NCI-H2081 (cell line): ENCODE measurements at regions not wholly inside any gene's neighbourhood (a gene's known extent, or its start where the extent isn't known, plus 50 kb on each side); places are given as distances from the start of the nearest gene placed in this dataset.
"Not testable (repeated sequence)": the region's sequence is repeated elsewhere in the genome, so short reads cannot be mapped to it uniquely, and the experiment has no call there.

ENCODE experiments used
- DNase-seq, 2 experiments: peaks; one replicate each; lab custom pipeline; 2025; lab: John Stamatoyannopoulos, UW

GRCh38 chrX:16067886-16068515, 55.4 kb upstream of the GRPR start:
- no peak for DNase-seq

GRCh38 chrX:16063921-16064320, 59.4 kb upstream of the GRPR start:
- no peak for DNase-seq

GRCh38 chrX:16063141-16063540, 60.2 kb upstream of the GRPR start:
- no peak for DNase-seq

GRCh38 chrX:16061296-16061695, 62.1 kb upstream of the GRPR start:
- no peak for DNase-seq

GRCh38 chrX:16060252-16060651, 63.1 kb upstream of the GRPR start:
- peak in 1 of 2 experiments; percentile 38 for DNase-seq

- DNase-seq = not testable (repeated sequence)
These were observed 74.2 kb upstream of the GRPR start for GRCh38 chrX:16049126-16049525.

- no peak for DNase-seq
These were observed 80.4 kb upstream of the GRPR start for GRCh38 chrX:16042980-16043379.

- DNase-seq = no peak
These were observed 83.5 kb upstream of the GRPR start for GRCh38 chrX:16039834-16040233.

GRCh38 chrX:16039363-16039762, 84.0 kb upstream of the GRPR start:
- no peak for DNase-seq

GRCh38 chrX:16033331-16033730, 90.0 kb upstream of the GRPR start:
- no peak for DNase-seq

- DNase-seq = no peak
These were observed 94.8 kb upstream of the GRPR start for GRCh38 chrX:16028576-16028975.

GRCh38 chrX:16023790-16024734, 99.3 kb upstream of the GRPR start:
- no peak for DNase-seq

- no peak for DNase-seq
These were observed 100.7 kb upstream of the GRPR start for GRCh38 chrX:16022580-16023200.

- no peak for DNase-seq
These were observed 105.1 kb upstream of the GRPR start for GRCh38 chrX:16018291-16018690.

- DNase-seq = no peak
These were observed 109.2 kb upstream of the GRPR start for GRCh38 chrX:16014171-16014570.

- DNase-seq = no peak
These were observed 111.1 kb upstream of the GRPR start for GRCh38 chrX:16012250-16012649.

GRCh38 chrX:16005917-16006316, 117.4 kb upstream of the GRPR start:
- no peak for DNase-seq

GRCh38 chrX:16002185-16002584, 121.2 kb upstream of the GRPR start:
- no peak for DNase-seq

- no peak for DNase-seq
These were observed 125.0 kb upstream of the GRPR start for GRCh38 chrX:15998350-15998749.

- no peak for DNase-seq
These were observed 133.6 kb upstream of the GRPR start for GRCh38 chrX:15989716-15990115.

GRCh38 chrX:15988661-15989603, 134.3 kb upstream of the AP1S2 start:
- DNase-seq = no peak

- no peak for DNase-seq
These were observed 131.3 kb upstream of the AP1S2 start for GRCh38 chrX:15985937-15986336.
